Glomerular visceral epithelial cell (primary cell): ENCODE measurements at regions not wholly inside any gene's neighbourhood (a gene's known extent, or its start where the extent isn't known, plus 50 kb on each side); places are given as distances from the start of the nearest gene placed in this dataset.

Source experiments
- DNase-seq: peaks from one replicate; pipeline ENCODE4 v3.0.0-alpha.2; 2016; ENCODE audit errors: extremely low spot score

DNA sequence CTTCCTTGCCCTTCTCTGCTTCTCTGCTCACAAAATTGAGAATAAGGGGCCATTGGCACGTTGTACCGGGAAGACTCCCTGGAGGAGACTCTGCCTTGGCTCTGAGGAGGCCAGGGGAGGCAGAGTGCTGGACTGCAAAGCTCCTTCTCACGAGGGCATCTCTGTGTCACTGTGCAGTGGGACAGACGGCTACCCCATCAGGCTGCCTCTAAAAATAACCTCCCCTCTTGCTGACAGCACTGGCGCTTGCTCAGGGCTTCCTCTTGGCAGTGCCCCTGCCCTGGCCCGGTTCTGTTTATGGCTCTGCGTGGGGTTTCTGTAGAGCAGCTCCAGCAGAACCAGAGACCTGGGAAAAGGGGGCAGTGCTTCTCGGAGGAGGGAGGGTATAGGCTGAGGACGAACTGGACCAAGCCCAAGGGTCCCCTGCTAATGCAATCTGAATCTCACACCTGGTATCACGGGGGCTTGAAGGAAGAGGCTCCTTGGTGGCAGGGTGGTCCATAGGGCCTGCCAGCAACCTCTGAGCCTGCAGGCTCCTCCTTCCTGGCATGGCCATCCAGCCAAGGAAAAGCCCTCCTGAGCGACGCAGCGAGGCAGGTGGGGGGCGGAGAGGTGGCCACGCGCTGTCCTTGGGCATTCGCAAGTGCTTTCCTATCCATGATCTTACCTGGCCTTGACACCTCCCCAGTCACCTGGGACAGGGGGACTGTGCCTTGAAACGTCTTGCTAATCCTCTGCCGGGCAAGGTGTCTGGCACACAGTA, 63.3 kb upstream of the TLE3 start:
- DNase-seq = no peak

DNA sequence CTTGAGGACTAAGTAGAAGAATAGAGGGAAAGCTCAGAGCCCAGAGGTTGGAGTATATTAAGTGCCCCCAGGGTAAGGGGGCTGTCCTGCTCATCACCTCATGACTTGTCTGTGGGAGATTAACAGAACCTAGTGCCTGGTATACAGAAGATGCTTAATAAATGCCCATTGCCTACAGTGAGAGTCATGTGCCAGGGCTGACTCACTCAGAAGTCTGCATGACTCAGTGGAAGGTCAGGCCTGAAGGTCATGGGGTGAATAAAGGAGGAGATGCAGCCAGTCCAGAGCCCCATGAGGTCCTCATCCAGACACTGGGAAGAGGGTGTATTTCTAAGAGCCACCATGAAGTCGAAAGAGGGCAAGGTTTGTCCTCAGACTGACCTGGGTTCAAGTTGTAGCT, 62.5 kb upstream of the TLE3 start:
- no peak for DNase-seq

DNA sequence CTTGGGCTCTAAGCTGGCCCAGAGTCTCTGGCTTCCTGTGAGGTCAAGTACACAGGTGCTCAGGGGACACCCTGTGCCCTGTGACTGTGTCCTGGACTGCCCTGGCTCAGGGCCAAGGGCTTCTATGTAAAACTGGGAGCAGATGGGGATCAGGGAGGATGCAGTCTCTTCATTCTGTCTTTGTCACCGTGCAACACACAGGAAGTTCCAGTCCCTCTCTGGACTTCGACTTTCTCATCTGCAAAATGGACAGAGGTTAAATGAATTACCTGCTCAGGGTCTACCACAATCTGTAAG, 61.9 kb upstream of the TLE3 start:
- no peak for DNase-seq

DNA sequence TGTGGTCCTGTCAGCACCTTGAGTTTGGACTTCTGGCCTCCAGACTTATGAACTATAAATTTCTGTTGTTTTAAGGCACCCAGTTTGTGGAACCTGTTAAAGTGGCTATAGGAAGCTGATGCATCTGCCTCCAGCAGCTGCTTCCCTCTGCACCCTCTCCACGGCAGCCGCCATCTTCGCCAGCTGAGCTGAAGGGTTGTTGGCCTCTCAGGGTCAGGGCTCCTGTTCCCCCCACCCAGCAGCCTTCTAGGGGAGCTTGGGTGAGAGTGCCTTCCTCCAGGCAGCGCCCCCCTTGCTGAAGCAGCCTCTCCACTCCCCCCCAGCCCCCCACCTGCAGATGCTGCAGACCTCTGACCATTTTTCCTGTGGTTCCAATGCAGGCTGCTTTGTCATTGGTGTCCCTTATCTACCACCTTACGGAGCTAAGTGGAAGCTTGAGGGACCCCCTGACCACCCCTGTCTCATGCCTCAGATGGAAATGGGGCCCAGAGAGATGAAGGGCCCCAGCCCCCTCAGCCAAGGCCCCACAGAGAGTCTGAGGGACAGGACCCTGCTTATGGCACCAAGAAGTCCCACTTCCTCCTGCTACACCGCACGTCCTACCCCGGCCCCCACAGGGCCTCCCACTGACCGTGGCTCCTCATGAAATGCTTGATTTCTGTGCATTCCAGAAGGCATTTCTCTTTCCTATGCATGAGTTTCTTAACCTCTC, 61.4 kb upstream of the TLE3 start:
- no peak for DNase-seq

DNA sequence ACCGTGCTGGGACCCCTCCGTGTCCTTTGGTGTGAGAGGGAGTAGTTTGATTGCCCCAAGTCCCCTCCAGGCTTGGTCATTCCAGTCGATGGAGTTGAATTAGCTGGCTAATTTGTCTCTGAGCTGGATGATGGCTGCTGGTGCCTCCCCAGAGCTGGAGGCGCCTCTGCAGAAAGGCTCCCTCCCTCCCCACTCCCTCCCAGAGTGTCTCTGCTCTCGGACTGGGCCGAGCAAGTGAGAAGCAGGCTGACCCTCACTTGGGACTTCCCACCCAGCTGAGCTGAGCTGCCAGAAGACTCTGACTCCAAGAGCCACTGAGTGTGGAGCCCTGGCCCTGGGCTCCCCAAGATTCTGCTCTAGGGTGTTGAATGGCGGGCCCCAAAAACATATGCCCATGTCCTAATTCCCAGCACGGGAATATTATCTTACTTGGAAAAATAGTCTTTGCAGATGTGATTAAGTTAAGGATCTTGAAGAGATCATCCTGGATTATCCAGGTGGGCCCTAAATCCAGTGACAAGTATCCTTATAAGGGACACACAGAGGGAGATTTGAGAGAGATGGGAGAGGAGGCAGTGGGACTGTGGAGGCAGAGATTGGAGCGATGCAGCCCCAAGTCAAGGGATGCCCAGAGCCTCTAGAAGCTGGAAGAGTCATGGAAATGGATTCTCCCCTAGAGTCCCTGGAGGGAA, 60.7 kb upstream of the TLE3 start:
- no peak for DNase-seq

DNA sequence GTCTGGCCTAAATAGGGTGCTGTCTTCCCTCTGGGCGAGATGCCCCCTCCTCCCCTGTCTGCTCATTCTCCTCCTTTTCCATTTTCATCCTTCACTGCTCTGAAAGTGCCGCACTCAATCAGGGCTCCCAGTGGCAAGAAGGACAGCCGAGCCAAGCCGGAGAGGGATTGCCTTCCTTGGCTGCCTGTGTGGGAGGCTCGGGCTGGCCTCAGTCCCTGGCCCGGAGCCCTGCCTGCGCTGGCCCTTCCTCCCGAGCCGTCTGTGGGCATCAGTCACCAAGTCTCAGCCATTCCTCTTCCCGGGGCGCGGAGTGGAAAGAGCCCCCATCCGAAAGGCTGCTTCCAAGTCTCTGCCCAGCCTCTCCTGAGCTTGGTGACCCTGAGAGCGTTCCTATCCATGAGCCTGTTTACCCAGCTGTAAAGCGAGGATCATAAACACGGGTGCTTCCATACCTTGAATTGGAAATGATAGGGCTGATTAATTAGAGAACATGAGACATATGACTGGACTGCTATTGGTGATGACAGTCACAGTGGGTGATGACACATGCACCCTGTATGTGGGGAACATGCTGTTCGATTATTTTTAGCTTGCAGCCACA, 59.1 kb upstream of the TLE3 start:
- DNase-seq = no peak

DNA sequence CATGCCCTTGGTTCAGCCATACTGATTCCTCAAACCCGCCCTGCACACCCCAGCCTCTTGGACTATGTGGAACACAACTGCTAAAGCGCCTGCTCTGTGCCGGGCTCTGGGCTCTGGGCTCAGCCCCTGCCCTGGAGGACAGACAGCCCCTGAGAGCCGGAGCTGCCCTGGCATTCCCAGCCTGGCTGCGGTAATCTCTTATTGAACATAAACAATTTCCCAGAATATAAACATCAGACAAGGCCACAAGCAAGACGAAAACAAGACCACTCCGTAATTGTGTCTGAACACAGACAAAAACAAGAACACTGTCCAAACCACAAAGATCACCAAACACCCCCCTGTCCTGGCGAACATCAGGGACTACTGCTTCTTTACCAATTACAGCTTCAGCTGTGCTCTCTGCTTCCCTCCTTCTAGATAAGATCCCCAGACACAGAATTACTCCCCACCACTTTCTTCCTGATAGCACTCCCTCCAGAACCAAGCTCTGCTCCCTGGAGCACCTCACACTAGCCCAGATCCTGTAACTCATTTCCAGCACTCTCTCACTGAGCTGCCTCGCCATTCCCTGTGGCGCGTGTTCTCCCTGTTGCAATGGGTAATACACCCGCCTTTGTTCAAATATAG, 57.1 kb upstream of the TLE3 start:
- DNase-seq = no peak

DNA sequence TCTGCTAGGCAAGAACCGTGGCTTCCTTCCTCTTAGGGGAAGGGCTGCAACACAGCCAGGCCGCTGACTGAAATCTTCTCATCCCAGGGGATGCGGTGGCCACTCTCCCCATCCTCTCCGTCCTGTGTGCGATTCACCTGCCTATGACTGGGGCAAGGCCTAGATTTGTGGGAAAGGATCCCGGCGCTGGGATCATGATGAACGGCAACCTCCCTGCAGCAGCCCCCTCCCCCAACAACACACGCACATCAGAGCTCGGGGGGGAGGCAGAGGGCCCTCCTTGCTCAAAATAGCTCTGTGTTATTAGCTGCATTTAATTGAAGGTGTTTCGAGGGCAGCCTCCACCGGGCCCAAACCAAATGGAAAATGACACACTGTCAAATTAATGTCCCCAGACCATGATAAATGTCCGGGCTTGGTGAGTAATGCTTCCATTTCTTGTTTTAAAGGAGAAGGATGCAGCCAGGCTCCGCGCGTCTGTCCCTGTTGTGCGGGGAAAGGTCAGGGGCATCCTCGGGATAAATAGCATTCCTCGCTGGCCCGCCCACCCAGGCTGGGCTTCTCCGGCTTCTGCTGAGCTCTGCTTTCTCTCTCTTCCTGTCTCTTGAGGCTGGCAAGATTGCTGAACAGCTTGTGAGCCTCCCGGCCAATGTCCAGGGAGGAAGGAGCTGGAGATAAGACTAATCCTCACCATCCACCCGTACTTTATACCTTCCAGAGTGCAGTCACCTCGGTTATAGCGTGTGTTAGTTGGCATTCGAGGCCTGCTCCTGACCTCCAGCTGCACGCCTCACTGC, 56.4 kb upstream of the TLE3 start:
- no peak for DNase-seq

DNA sequence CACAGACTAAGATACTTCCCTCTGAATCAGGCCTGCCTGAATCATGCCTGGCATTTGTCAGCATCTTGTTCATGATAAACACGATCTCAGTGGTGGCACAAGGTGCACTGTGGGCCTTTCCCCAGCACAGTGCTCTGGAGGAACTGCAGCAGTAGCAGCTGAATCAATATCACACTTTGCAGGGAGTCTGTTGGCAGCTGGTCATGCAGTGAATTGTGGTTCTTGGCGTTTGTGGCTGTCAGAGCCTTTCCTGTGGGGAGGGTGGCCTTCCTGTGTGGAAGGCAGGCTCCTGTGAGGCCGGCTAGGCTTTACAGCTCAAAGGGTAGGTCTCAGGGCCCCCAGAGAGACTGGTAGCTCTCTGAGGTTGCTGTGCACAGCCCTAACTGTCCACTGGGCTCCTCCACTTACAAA, 54.4 kb upstream of the TLE3 start:
- peak; percentile 50 for DNase-seq

DNA sequence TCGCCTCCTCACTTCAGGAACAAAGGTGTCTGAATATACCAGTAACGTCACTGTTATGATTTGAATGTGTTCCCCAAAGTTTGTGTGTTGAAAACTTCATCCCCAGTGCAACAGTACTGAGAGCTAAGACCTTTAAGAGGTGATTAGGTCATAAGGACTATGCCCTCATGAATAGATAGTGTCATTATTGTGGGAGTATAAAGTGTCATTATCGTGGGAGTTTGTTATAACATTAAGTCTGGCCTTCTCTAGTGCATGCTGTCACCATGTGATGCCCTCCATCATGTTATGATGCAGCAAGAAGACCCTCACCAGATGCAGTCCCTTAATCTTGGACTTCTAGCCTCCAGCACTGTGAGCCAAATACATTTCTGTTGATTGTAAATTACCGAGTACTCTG, 53.7 kb upstream of the TLE3 start:
- DNase-seq = no peak

DNA sequence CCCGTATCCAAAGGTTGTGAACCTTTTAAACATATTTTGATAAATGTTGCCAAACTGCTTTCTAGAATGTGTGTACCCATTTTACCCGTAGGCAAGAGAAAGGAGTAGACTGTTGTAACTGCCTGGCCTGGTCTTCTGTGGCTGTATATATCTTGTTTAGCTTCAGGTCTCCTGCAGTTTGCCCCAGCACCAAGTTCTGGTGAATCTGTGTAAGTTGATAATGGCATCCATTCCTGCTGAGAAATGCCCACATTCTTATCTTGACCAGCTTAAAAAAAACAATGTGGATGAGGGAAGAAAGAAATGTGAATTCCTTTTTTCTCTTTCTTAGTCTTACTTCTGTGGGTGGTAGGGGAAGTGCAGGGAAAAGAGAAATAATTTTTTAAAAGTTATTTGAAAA, 53.3 kb upstream of the TLE3 start:
- DNase-seq = no peak

DNA sequence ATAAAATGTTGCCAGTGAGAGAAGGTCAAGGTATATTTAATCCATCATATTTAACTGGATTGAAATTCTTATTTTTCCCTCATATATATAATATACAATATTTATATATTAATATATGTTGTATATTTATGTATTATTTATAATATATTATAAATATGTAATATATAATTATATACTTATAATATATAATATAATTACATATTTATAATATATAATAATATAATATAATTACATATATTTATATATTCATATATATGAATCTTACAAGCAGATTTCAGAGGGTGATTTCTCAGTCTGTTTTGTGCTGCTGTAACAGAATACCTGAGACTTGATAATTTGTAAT, 52.7 kb upstream of the TLE3 start:
- DNase-seq = no peak

DNA sequence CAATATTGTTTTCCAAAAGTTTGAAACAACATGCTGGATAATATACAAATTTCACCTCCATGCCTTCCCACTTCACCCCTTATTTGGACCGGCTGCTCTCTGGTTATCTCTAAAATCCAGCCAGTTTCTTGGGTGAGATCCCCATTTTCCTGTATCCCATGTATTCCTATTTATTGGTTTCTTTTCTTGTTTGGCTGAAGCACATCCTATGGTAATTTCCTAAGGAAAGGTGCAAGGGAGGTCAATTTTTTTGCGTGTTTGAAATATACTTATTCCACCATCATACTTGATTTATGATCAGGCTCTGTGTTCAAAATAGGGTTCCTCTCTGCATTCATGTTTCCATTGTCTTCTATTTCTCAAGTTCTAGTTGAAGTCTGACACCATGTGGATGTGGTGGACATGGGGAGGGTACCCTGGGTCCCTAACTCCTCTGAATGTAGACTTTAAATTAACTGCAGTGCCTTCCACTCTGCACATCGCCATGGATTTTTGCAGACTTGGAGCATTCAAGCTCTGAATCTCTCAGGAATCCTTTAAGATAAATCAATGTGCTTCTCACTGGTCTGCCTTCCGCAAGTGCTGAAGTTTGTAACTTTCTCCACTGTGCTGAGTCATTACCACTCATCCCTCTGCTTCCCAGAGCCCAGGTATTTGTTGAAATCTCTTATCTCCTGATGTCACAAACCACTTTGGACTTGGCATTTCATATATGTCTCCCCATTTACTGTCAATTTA, 52.1 kb upstream of the TLE3 start:
- DNase-seq = no peak

DNA sequence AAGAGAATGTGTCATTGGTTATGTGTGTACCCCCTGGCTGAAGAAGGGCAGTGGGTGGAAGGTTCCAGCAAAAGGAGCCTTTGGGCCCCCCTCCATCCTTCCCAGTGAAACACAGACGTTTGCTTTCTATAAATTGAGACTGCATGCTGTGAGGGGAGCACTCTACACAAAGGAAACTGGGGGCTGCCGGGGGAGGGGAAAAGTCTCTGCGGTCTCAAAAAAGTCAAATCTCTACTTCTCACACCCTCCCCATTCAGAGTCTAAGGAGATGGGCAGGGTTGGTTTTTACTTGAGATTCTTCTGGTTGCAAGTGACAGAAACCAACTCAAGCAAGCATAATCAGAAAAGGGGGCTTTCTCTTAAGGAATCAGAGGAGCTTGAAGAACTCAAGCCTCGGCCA, 50.1 kb upstream of the TLE3 start:
- no peak for DNase-seq
